Uterus (tissue), 3 donors: ENCODE measurements at regions not wholly inside any gene's neighbourhood (a gene's known extent, or its start where the extent isn't known, plus 50 kb on each side); places are given as distances from the start of the nearest gene placed in this dataset.

Source experiments
- DNase-seq, 2 donors: peaks; one replicate each; pipeline ENCODE4 v3.0.0-alpha.2; 2019 to 2020
- H3K27ac ChIP-seq, 2 donors: fragments of 200-600 bp; sonication (generic); 1 replicate in 1 of 2; 2 replicates in 1 of 2; pipeline ENCODE4 v1.5.1; 2016 to 2018
- H3K27me3 ChIP-seq, 2 donors: fragments of 200-600 bp; sonication (generic); one replicate each; pipeline ENCODE4 v1.5.1; 2018 to 2019; ENCODE audit warnings: control low read depth in 1 of 2
- H3K36me3 ChIP-seq, 2 donors: fragments of 200-600 bp; sonication (generic); one replicate each; pipeline ENCODE4 v1.5.1; 2019; ENCODE audit warnings: control low read depth in 1 of 2
- H3K4me1 ChIP-seq, 2 donors: fragments of 200-600 bp; sonication (generic); one replicate each; pipeline ENCODE4 v1.5.1; 2018 to 2019; ENCODE audit warnings: control low read depth in 1 of 2
- H3K4me3 ChIP-seq, 2 donors: fragments of 200-600 bp; sonication (generic); 1 replicate in 1 of 2; 2 replicates in 1 of 2; pipeline ENCODE4 v1.5.1; 2018 to 2019; ENCODE audit warnings: mild to moderate bottlenecking in 1 of 2
- H3K9me3 ChIP-seq, 2 donors: fragments of 200-600 bp; sonication (generic); one replicate each; pipeline ENCODE4 v1.5.1; 2019; ENCODE audit warnings: control low read depth in 1 of 2
- CTCF ChIP-seq, 4 experiments: fragments of 200-600 bp in 2 of 4; fragments of 450-650 bp in 2 of 4; sonication (generic) in 2 of 4; IDR thresholded peaks; one replicate each; pipeline ENCODE4 v1.5.1; 2016 to 2019; ENCODE audit warnings: antibody characterized with exemption in 4 of 4, mild to moderate bottlenecking in 2 of 4, moderate library complexity in 1 of 4
- POLR2A ChIP-seq, 2 donors: fragments of 450-650 bp; IDR thresholded peaks; one replicate each; pipeline ENCODE4 v1.6.1; 2016; ENCODE audit warnings: antibody characterized with exemption in 2 of 2, mild to moderate bottlenecking in 1 of 2, moderate library complexity in 1 of 2
- intact Hi-C: fragments of 100-400 bp; cut with DNase I; formaldehyde crosslinking; loops from one replicate; pipeline ENCODE4 v1.15.1; 2023; ENCODE audit warnings: low total_unique reads
- donor health status: DM: yes; HTN: yes; CAD: no.

GRCh38 chr17:52759864-52760263 lies 601.4 kb upstream of the CA10 start:
- Histone ChIP-seq H3K4me1 (no peaks in the 10 kb centered on the region), H3K36me3 (no peaks in the 10 kb centered on the region), H3K27me3 (no peaks in the 10 kb centered on the region), H3K9me3 (no peaks in the 10 kb centered on the region), H3K27ac (no peak overlapping the region), H3K4me3 (no peak overlapping the region)
- intact Hi-C loops = no loop called here
- no peak for DNase-seq
- TF ChIP-seq CTCF (IDR thresholded peaks at IDR 0.05) = no peak
- no peak for TF ChIP-seq POLR2A (IDR thresholded peaks at IDR 0.05)

GRCh38 chr17:52758481-52758880 lies 600.0 kb upstream of the CA10 start:
- intact Hi-C loops = no loop called here
- TF ChIP-seq CTCF (IDR thresholded peaks at IDR 0.05) = no peak
- no peak for TF ChIP-seq POLR2A (IDR thresholded peaks at IDR 0.05)

GRCh38 chr17:52756746-52757145 lies 598.2 kb upstream of the CA10 start:
- H3K27ac ChIP-seq = no peak overlapping the region
- H3K27me3 ChIP-seq = no peaks in the 10 kb centered on the region
- H3K4me1 ChIP-seq = no peaks in the 10 kb centered on the region
- H3K4me3 ChIP-seq = no peak overlapping the region
- TF ChIP-seq POLR2A (IDR thresholded peaks at IDR 0.05) (no peak), CTCF (IDR thresholded peaks at IDR 0.05) (no peak)
- no peaks in the 10 kb centered on the region for H3K36me3 ChIP-seq
- DNase-seq = no peak
- no peaks in the 10 kb centered on the region for H3K9me3 ChIP-seq
- intact Hi-C loops = no loop called here

More at GRCh38 chr17:52758481-52758880, 600.0 kb upstream of the CA10 start:
- no peak overlapping the region for H3K27ac ChIP-seq
- DNase-seq = no peak
- H3K4me1 ChIP-seq = no peaks in the 10 kb centered on the region
- H3K9me3 ChIP-seq = no peaks in the 10 kb centered on the region
- no peaks in the 10 kb centered on the region for H3K27me3 ChIP-seq
- H3K36me3 ChIP-seq = no peaks in the 10 kb centered on the region
- H3K4me3 ChIP-seq = no peak overlapping the region

GRCh38 chr17:52754838-52755237 lies 596.3 kb upstream of the CA10 start:
- intact Hi-C loops = no loop called here
- Histone ChIP-seq H3K36me3 (no peaks in the 10 kb centered on the region), H3K4me1 (no peaks in the 10 kb centered on the region), H3K27ac (no peak overlapping the region), H3K9me3 (no peaks in the 10 kb centered on the region), H3K4me3 (no peak overlapping the region), H3K27me3 (no peaks in the 10 kb centered on the region)
- no peak for DNase-seq
- TF ChIP-seq CTCF (IDR thresholded peaks at IDR 0.05) = no peak

GRCh38 chr17:52751051-52751450 lies 592.5 kb upstream of the CA10 start:
- Histone ChIP-seq H3K27ac (no peak overlapping the region), H3K36me3 (no peaks in the 10 kb centered on the region), H3K4me1 (no peaks in the 10 kb centered on the region), H3K4me3 (no peak overlapping the region), H3K9me3 (no peaks in the 10 kb centered on the region), H3K27me3 (no peaks in the 10 kb centered on the region)
- TF ChIP-seq POLR2A (IDR thresholded peaks at IDR 0.05) (no peak), CTCF (IDR thresholded peaks at IDR 0.05) (no peak)
- intact Hi-C loops = no loop called here
- no peak for DNase-seq
